DOHH2 (cell line): ENCODE measurements at regions not wholly inside any gene's neighbourhood (a gene's known extent, or its start where the extent isn't known, plus 50 kb on each side); places are given as distances from the start of the nearest gene placed in this dataset.

Experiments used
- H3F3A ChIP-seq: fragments of 200-600 bp; sonication (generic), shearing (Covaris generic); 2 replicates; pipeline ENCODE4 v1.6.0; 2016; ENCODE audit warnings: antibody characterized with exemption, mild to moderate bottlenecking; ENCODE audit not compliant: control insufficient read depth, insufficient read depth
- H3K27ac ChIP-seq: fragments of 200-600 bp; sonication (generic); 2 replicates; pipeline ENCODE4 v1.5.1; 2014; ENCODE audit warnings: low read depth, mild to moderate bottlenecking, low read length, moderate library complexity
- H3K27me3 ChIP-seq: fragments of 200-600 bp; sonication (generic); 2 replicates; pipeline ENCODE4 v1.6.1; 2014; ENCODE audit warnings: mild to moderate bottlenecking, low read length, mixed read lengths; ENCODE audit not compliant: control insufficient read depth
- H3K36me3 ChIP-seq: fragments of 200-600 bp; sonication (generic); 2 replicates; pipeline ENCODE4 v1.6.1; 2014; ENCODE audit warnings: mild to moderate bottlenecking, low read length, moderate library complexity, mixed read lengths; ENCODE audit not compliant: control insufficient read depth
- H3K4me1 ChIP-seq: fragments of 200-600 bp; sonication (generic); 2 replicates; pipeline ENCODE4 v1.6.1; 2014; ENCODE audit warnings: mild to moderate bottlenecking, low read length, mixed read lengths; ENCODE audit not compliant: control insufficient read depth
- H3K4me2 ChIP-seq: fragments of 200-600 bp; sonication (generic); 2 replicates; pipeline ENCODE4 v1.6.0; 2014; ENCODE audit warnings: mild to moderate bottlenecking, low read length, moderate library complexity
- H3K4me3 ChIP-seq: fragments of 200-600 bp; sonication (generic); 2 replicates; pipeline ENCODE4 v1.5.1; 2014; ENCODE audit warnings: mild to moderate bottlenecking, low read length, mixed read lengths
- H3K79me2 ChIP-seq: fragments of 200-600 bp; sonication (generic); 2 replicates; pipeline ENCODE4 v1.6.1; 2014; ENCODE audit warnings: mild to moderate bottlenecking, low read length, mixed read lengths; ENCODE audit not compliant: control insufficient read depth
- H3K9me2 ChIP-seq: fragments of 200-600 bp; sonication (generic); replicated peaks from 2 replicates; pipeline ENCODE4 v1.6.1; 2014; ENCODE audit warnings: mild to moderate bottlenecking, low read length, mixed read lengths; ENCODE audit not compliant: control insufficient read depth
- H3K9me3 ChIP-seq: fragments of 200-600 bp; sonication (generic); 2 replicates; pipeline ENCODE4 v1.6.1; 2014; ENCODE audit warnings: antibody characterized with exemption, low read length, mixed read lengths; ENCODE audit not compliant: control insufficient read depth, insufficient read depth
- H4K20me1 ChIP-seq: fragments of 200-600 bp; sonication (generic); 2 replicates; pipeline ENCODE4 v1.6.0; 2014; ENCODE audit warnings: low read depth, mild to moderate bottlenecking, antibody characterized with exemption, low read length, moderate library complexity; ENCODE audit not compliant: control insufficient read depth, insufficient read depth
- EZH2phosphoT487 ChIP-seq: fragments of 200-600 bp; sonication (generic); IDR thresholded peaks from 2 replicates; pipeline ENCODE4 v1.6.1; 2017; ENCODE audit warnings: borderline replicate concordance, mild to moderate bottlenecking, antibody characterized with exemption, low read length, moderate library complexity, mixed read lengths
- TF ChIP-seq, protein P1 (sequence below): fragments of 200-600 bp; sonication (generic); IDR thresholded peaks from one replicate; pipeline ENCODE4 v1.5.1; 2014; ENCODE audit warnings: antibody characterized with exemption, mild to moderate bottlenecking, low read depth, low read length; ENCODE audit not compliant: poor library complexity, severe bottlenecking

DNA sequence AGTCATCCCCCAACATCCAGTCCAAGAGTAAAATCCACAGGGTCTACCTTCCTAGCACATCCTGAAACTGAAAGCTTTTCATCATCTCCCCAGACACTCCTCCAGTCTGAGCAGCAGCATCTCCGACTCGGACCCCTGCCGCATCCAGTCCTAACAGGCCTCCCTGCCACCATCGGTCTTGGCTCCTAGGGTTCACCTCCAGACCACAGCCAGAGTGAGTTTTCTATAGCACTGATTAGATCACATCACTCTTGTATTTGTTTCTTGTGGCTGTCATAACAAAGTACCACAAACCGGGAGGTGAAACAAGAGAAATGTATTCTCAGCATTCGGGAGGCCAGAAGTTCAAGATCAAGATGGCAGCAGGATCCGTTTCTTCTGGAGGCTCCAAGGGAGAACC, 187.8 kb downstream of the TOMM20 start:
- H3K9me3 ChIP-seq = no peaks in the 10 kb centered on the region
- H3F3A ChIP-seq = no peaks in the 10 kb centered on the region
- no peak overlapping the region for H3K4me2 ChIP-seq
- H3K36me3 ChIP-seq = no peaks in the 10 kb centered on the region
- peaks cover 25% of the 10 kb centered on the region for H3K27me3 ChIP-seq
- no peak overlapping the region for H3K4me3 ChIP-seq
- TF ChIP-seq, protein P1, sequence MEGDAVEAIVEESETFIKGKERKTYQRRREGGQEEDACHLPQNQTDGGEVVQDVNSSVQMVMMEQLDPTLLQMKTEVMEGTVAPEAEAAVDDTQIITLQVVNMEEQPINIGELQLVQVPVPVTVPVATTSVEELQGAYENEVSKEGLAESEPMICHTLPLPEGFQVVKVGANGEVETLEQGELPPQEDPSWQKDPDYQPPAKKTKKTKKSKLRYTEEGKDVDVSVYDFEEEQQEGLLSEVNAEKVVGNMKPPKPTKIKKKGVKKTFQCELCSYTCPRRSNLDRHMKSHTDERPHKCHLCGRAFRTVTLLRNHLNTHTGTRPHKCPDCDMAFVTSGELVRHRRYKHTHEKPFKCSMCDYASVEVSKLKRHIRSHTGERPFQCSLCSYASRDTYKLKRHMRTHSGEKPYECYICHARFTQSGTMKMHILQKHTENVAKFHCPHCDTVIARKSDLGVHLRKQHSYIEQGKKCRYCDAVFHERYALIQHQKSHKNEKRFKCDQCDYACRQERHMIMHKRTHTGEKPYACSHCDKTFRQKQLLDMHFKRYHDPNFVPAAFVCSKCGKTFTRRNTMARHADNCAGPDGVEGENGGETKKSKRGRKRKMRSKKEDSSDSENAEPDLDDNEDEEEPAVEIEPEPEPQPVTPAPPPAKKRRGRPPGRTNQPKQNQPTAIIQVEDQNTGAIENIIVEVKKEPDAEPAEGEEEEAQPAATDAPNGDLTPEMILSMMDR = no peak
- no peak for TF ChIP-seq EZH2phosphoT487
- H3K27ac ChIP-seq = no peak overlapping the region
- no peaks in the 10 kb centered on the region for H3K79me2 ChIP-seq
- peaks cover 18% of the 10 kb centered on the region for H3K4me1 ChIP-seq
- no peaks in the 10 kb centered on the region for H4K20me1 ChIP-seq
- H3K9me2 ChIP-seq = no peaks in the 10 kb centered on the region

DNA sequence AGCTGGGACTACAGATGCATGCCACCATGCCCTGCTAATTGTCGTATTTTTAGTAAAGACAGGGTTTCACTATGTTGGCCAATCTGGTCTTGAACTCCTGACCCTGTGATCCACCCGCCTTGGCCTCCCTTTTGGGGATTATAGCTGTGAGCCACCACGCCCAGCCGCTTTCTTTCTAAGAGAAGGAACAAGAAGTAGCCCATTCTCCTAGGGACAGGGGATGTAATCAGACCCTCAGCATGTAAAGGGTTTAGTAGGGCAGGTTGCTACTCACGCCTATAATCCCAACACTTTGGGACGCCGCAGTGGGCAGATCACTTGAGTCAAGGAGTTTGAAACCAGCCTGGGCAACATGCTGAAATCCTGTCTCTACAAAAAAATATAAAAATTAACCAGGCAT, 189.7 kb downstream of the TOMM20 start:
- TF ChIP-seq EZH2phosphoT487 = no peak
- TF ChIP-seq, protein P1 = no peak
- Histone ChIP-seq H3K27me3 (peaks cover 21% of the 10 kb centered on the region), H3K9me3 (no peaks in the 10 kb centered on the region), H3K27ac (no peak overlapping the region), H3F3A (no peaks in the 10 kb centered on the region), H3K36me3 (no peaks in the 10 kb centered on the region), H3K4me2 (no peak overlapping the region), H3K9me2 (no peaks in the 10 kb centered on the region), H4K20me1 (no peaks in the 10 kb centered on the region), H3K79me2 (no peaks in the 10 kb centered on the region), H3K4me3 (no peak overlapping the region), H3K4me1 (peaks cover 1% of the 10 kb centered on the region)

DNA sequence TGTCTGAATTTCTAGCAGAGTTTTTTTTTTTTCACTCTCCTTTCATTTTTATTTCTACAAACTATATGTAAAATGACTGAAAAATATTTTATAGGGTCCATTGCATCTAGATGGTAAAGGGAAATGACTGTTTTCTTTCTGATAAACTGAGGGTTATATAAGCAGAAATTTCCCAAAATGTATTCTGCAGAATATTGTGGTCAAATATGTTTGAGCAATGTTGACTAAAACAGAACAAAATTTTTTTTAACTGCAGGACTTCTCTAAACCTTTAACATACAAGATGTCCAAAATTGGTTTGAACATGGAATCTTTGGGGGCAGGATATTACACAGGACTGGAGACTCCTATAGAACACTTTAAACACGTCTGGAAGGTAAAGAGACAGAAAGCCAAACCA, 190.5 kb downstream of the TOMM20 start:
- Histone ChIP-seq H3K9me3 (no peaks in the 10 kb centered on the region), H3K9me2 (no peaks in the 10 kb centered on the region), H3K4me2 (no peak overlapping the region), H3K27me3 (peaks cover 24% of the 10 kb centered on the region), H3K4me1 (no peaks in the 10 kb centered on the region), H3F3A (no peaks in the 10 kb centered on the region), H3K27ac (no peak overlapping the region), H3K4me3 (no peak overlapping the region), H3K36me3 (no peaks in the 10 kb centered on the region), H4K20me1 (no peaks in the 10 kb centered on the region), H3K79me2 (no peaks in the 10 kb centered on the region)
- TF ChIP-seq, protein P1 = no peak
- TF ChIP-seq EZH2phosphoT487 = no peak
